PC-9 (cell line): ENCODE measurements at regions not wholly inside any gene's neighbourhood (a gene's known extent, or its start where the extent isn't known, plus 50 kb on each side); places are given as distances from the start of the nearest gene placed in this dataset.

Experiments used
- BruUV-seq: library from RNA; stranded (reverse); fragments of 400-500 nt; replicated peaks from 2 replicates; lab custom pipeline; 2021; lab: Mats Ljungman, UMichigan
- CTCF ChIA-PET: fragments of 300-600 bp; sonication (Branson Sonifier 250); formaldehyde crosslinking; loops from one replicate; lab custom pipeline; 2022; ENCODE audit warnings: antibody characterized with exemption; lab: Charles Lee
- POLR2A ChIA-PET: fragments of 300-600 bp; sonication (Branson Sonifier 250); formaldehyde crosslinking; loops from one replicate; lab custom pipeline; 2022; ENCODE audit warnings: antibody characterized with exemption; ENCODE audit not compliant: unreplicated experiment; lab: Charles Lee
- DNase-seq, 2 experiments: peaks; one replicate each; pipeline versions ENCODE4 v3.0.0 to v3.0.0-alpha.2; 2015 to 2022; ENCODE audit warnings: mixed read lengths in 1 of 2
- H2AFZ ChIP-seq: fragments of 200-600 bp; sonication (generic); 2 replicates; pipeline ENCODE4 v1.8.1; 2017; ENCODE audit warnings: antibody characterized with exemption
- H3F3A ChIP-seq: fragments of 200-600 bp; sonication (generic); 2 replicates; pipeline ENCODE4 v1.8.1; 2017; ENCODE audit warnings: antibody characterized with exemption, mild to moderate bottlenecking, low read depth; ENCODE audit not compliant: insufficient read depth
- H3K27ac ChIP-seq: fragments of 200-600 bp; sonication (generic); 2 replicates; pipeline ENCODE4 v1.6.1; 2016; ENCODE audit warnings: mixed run types
- H3K27me3 ChIP-seq: fragments of 200-600 bp; sonication (generic); 2 replicates; pipeline ENCODE4 v1.6.1; 2016; ENCODE audit warnings: low read depth, mixed run types; ENCODE audit not compliant: insufficient read depth
- H3K36me3 ChIP-seq: fragments of 200-600 bp; sonication (generic); 2 replicates; pipeline ENCODE4 v1.6.1; 2016; ENCODE audit warnings: low read depth, mixed run types
- H3K4me1 ChIP-seq: fragments of 200-600 bp; sonication (generic); replicated peaks from 2 replicates; pipeline ENCODE4 v1.6.1; 2016; ENCODE audit warnings: mixed run types; ENCODE audit not compliant: insufficient read depth
- H3K4me2 ChIP-seq: fragments of 200-600 bp; sonication (generic); 2 replicates; pipeline ENCODE4 v1.6.1; 2017; ENCODE audit warnings: mixed run types
- H3K4me3 ChIP-seq: fragments of 200-600 bp; sonication (generic); 2 replicates; pipeline ENCODE4 v1.6.1; 2016; ENCODE audit warnings: mixed run types
- H3K79me2 ChIP-seq: fragments of 200-600 bp; sonication (generic); 2 replicates; pipeline ENCODE4 v1.6.1; 2017; ENCODE audit warnings: low read depth, mixed run types
- H3K9me2 ChIP-seq: fragments of 200-600 bp; sonication (generic); 2 replicates; pipeline ENCODE4 v1.8.1; 2017; ENCODE audit warnings: mild to moderate bottlenecking; ENCODE audit not compliant: insufficient read depth
- H3K9me3 ChIP-seq: fragments of 200-600 bp; sonication (generic); 2 replicates; pipeline ENCODE4 v1.8.1; 2016; ENCODE audit warnings: low read depth; ENCODE audit not compliant: insufficient read depth
- H4K20me1 ChIP-seq: fragments of 200-600 bp; sonication (generic); 2 replicates; pipeline ENCODE4 v1.8.1; 2017; ENCODE audit not compliant: insufficient read depth
- EZH2 ChIP-seq: fragments of 200-600 bp; sonication (generic); IDR thresholded peaks from 2 replicates; pipeline ENCODE4 v1.8.0; 2017; ENCODE audit warnings: antibody characterized with exemption, low read depth
- intact Hi-C: fragments of 100-400 bp; cut with micrococcal nuclease; formaldehyde crosslinking; loops from one replicate; pipeline ENCODE4 v1.10.0; 2022; ENCODE audit not compliant: unreplicated experiment
- TF ChIP-seq, protein P1 (sequence below): fragments of 200-600 bp; sonication (generic); conservative IDR thresholded peaks from 2 replicates; pipeline ENCODE4 v1.6.1; 2017; ENCODE audit warnings: mixed run types, antibody characterized with exemption, mild to moderate bottlenecking, moderate library complexity

DNA sequence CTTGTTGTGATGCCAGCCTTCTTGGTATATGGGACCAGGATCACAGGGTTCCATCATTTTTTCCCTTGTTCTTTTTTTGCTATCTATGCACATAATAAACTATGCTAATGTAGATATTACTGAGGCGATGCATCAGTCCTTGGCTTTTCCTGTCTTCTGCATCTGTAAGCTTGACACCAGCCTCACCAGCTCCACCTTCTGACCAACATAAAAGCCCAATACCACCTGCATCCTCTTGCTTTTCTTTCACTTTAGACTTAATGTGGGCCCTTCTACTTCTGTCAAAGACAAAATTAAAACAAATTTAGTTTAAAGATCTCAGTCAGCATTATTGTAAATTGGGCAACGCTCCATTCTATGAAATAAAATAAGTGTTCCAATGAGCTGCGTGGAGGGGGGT is 1718.8 kb upstream of the PCDH10 start:
- H3K27me3 ChIP-seq: no peaks in the 10 kb centered on the region
- no peaks in the 10 kb centered on the region for H3K9me2 ChIP-seq
- intact Hi-C loops: no loop called here
- ChIA-PET POLR2A (interaction anchor here (0.6 kb wide), 1 partner anchor 34 kb away, joined by 4 read pairs; no protein-coding TSS in a partner anchor), CTCF (no interaction called here)
- no peak overlapping the region for H3K4me3 ChIP-seq
- BruUV-seq: no TSS peak
- no peaks in the 10 kb centered on the region for H4K20me1 ChIP-seq
- H3K79me2 ChIP-seq: no peaks in the 10 kb centered on the region
- H3F3A ChIP-seq: no peaks in the 10 kb centered on the region
- H3K9me3 ChIP-seq: no peaks in the 10 kb centered on the region
- H3K36me3 ChIP-seq: no peaks in the 10 kb centered on the region
- H3K4me1 ChIP-seq: no peaks in the 10 kb centered on the region
- no peak for DNase-seq
- H3K27ac ChIP-seq: no peak overlapping the region
- no peak overlapping the region for H2AFZ ChIP-seq
- TF ChIP-seq, protein P1, sequence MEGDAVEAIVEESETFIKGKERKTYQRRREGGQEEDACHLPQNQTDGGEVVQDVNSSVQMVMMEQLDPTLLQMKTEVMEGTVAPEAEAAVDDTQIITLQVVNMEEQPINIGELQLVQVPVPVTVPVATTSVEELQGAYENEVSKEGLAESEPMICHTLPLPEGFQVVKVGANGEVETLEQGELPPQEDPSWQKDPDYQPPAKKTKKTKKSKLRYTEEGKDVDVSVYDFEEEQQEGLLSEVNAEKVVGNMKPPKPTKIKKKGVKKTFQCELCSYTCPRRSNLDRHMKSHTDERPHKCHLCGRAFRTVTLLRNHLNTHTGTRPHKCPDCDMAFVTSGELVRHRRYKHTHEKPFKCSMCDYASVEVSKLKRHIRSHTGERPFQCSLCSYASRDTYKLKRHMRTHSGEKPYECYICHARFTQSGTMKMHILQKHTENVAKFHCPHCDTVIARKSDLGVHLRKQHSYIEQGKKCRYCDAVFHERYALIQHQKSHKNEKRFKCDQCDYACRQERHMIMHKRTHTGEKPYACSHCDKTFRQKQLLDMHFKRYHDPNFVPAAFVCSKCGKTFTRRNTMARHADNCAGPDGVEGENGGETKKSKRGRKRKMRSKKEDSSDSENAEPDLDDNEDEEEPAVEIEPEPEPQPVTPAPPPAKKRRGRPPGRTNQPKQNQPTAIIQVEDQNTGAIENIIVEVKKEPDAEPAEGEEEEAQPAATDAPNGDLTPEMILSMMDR: no peak
- no peak for TF ChIP-seq EZH2
- H3K4me2 ChIP-seq: no peak overlapping the region

DNA sequence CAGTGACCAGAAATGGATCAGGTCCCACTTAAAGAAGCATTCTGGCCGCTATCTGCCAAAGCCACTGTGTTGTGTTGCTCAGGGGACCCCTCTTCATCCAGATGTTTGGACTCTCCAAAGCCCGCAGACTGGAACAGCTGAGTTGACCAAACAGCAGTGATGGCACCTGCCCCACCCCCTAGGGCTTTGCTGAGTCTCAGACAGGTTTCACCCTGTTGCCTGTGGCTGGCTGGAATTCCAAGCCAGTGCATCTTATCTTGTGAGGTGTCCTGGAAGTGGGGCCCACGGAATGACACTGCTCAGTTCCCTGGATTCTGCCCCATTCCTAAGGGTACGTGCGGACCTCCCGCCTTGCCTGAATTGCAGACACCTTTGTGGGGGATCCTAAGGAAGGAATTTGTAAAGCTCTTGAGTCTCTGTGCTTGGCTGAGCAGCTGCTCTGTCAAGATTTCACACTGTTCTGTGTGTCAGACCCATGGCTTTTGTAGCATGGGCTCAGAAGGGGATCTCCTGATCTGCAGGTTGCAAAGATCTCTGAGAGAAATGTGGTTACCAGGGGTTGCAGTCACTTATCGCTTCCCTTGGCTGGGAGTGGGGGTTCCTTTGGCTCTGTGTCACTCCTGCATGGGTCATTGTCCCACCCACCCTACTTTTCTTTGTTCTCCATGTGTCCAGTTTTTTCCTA is 1707.9 kb upstream of the PCDH10 start:
- Histone ChIP-seq H2AFZ (no peak overlapping the region), H3K36me3 (no peaks in the 10 kb centered on the region), H4K20me1 (no peaks in the 10 kb centered on the region), H3K4me2 (no peak overlapping the region), H3F3A (no peaks in the 10 kb centered on the region), H3K79me2 (no peaks in the 10 kb centered on the region), H3K9me2 (no peaks in the 10 kb centered on the region), H3K27ac (no peak overlapping the region), H3K27me3 (no peaks in the 10 kb centered on the region), H3K4me3 (no peak overlapping the region), H3K4me1 (no peaks in the 10 kb centered on the region), H3K9me3 (no peaks in the 10 kb centered on the region)
- BruUV-seq: no TSS peak
- POLR2A ChIA-PET: no interaction called here
- CTCF ChIA-PET: no interaction called here
- TF ChIP-seq, protein P1: no peak
- no peak for TF ChIP-seq EZH2
- DNase-seq: no peak
- intact Hi-C loops: no loop called here

DNA sequence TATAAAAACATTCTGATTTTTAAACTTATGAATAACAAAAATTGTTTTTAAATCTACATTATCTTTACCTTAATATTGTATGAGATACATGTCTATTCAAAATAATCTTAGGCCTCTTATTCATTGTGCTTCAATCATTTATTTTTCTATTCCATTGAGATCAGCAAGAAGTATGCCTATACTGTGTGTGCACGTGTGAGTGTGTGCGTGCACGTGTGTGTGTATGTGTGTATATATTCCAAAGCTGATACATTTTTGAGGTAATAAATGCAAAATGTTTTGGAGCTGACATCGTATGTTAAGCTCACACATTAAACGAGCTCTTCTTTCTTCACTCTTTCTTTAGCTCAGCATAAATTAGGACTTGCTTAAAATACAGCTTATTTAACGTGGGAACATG is 1701.2 kb upstream of the PCDH10 start:
- ChIA-PET POLR2A (no interaction called here), CTCF (no interaction called here)
- Histone ChIP-seq H3K4me3 (no peak overlapping the region), H3K9me3 (no peaks in the 10 kb centered on the region), H3F3A (no peaks in the 10 kb centered on the region), H3K4me2 (no peak overlapping the region), H2AFZ (no peak overlapping the region), H3K4me1 (no peaks in the 10 kb centered on the region), H3K9me2 (no peaks in the 10 kb centered on the region), H3K36me3 (no peaks in the 10 kb centered on the region), H3K27me3 (no peaks in the 10 kb centered on the region), H4K20me1 (no peaks in the 10 kb centered on the region), H3K27ac (no peak overlapping the region), H3K79me2 (no peaks in the 10 kb centered on the region)
- BruUV-seq: no TSS peak
- intact Hi-C loops: no loop called here
- DNase-seq: no peak
- TF ChIP-seq, protein P1: no peak
- no peak for TF ChIP-seq EZH2
